Fibroblast of lung (primary cell): ENCODE measurements at regions not wholly inside any gene's neighbourhood (a gene's known extent, or its start where the extent isn't known, plus 50 kb on each side); places are given as distances from the start of the nearest gene placed in this dataset.
"Not testable (repeated sequence)": the region's sequence is repeated elsewhere in the genome, so short reads cannot be mapped to it uniquely, and the experiment has no call there.

Experiments used
- DNase-seq, 2 donors: peaks; one replicate each; pipeline versions ENCODE4 v3.0.0 to v3.0.0-alpha.2; 2010; ENCODE audit warnings: low read depth in 2 of 2
- H2AFZ ChIP-seq: 2 replicates; pipeline ENCODE4 v1.5.1; 2012; ENCODE audit warnings: low read length, control low read depth, inconsistent platforms
- H3K27ac ChIP-seq: 2 replicates; pipeline ENCODE4 v1.5.1; 2011; ENCODE audit warnings: low read length, control low read depth; ENCODE audit not compliant: insufficient read depth
- H3K27me3 ChIP-seq: 2 replicates; pipeline ENCODE4 v1.5.1; 2011; ENCODE audit warnings: mild to moderate bottlenecking, low read length; ENCODE audit not compliant: control insufficient read depth, insufficient read depth
- H3K36me3 ChIP-seq: 2 replicates; pipeline ENCODE4 v1.5.1; 2011; ENCODE audit warnings: low read length; ENCODE audit not compliant: control insufficient read depth, insufficient read depth
- H3K4me1 ChIP-seq: 2 replicates; pipeline ENCODE4 v1.5.1; 2011; ENCODE audit warnings: low read length; ENCODE audit not compliant: control insufficient read depth, insufficient read depth; ENCODE audit errors: extremely low read depth
- H3K4me2 ChIP-seq: 2 replicates; pipeline ENCODE4 v1.5.1; 2011; ENCODE audit warnings: low read length, control low read depth; ENCODE audit not compliant: insufficient read depth; ENCODE audit errors: extremely low read depth
- H3K4me3 ChIP-seq, 4 experiments: fragments of 200-600 bp in 1 of 4; sonication (generic) in 1 of 4; replicated peaks in 1 of 4; 2 replicates each; pipeline ENCODE4 v1.5.1; 2011 to 2016; ENCODE audit warnings: low read length in 4 of 4, low read depth in 3 of 4, mild to moderate bottlenecking in 3 of 4, control low read depth in 2 of 4, inconsistent platforms in 1 of 4, mixed read lengths in 1 of 4; ENCODE audit not compliant: insufficient read depth in 1 of 4; ENCODE audit errors: control extremely low read depth in 1 of 4
- H3K79me2 ChIP-seq: 2 replicates; pipeline ENCODE4 v1.5.1; 2012; ENCODE audit warnings: mild to moderate bottlenecking, low read length, inconsistent platforms; ENCODE audit not compliant: control insufficient read depth, insufficient read depth
- H3K9ac ChIP-seq: 2 replicates; pipeline ENCODE4 v1.5.1; 2011; ENCODE audit warnings: mild to moderate bottlenecking, low read length, control low read depth; ENCODE audit not compliant: insufficient read depth
- H3K9me3 ChIP-seq: 2 replicates; pipeline ENCODE4 v1.5.1; 2012; ENCODE audit warnings: low read depth, low read length; ENCODE audit not compliant: control insufficient read depth, insufficient read depth
- H4K20me1 ChIP-seq: 2 replicates; pipeline ENCODE4 v1.5.1; 2011; ENCODE audit warnings: low read length; ENCODE audit not compliant: control insufficient read depth, insufficient read depth; ENCODE audit errors: extremely low read depth
- CTCF ChIP-seq, 2 donors: IDR thresholded peaks in 1 of 2; conservative IDR thresholded peaks in 1 of 2; 1 replicate in 1 of 2; 2 replicates in 1 of 2; pipeline ENCODE4 v1.5.1; 2011 to 2012; ENCODE audit warnings: low read length in 2 of 2, control low read depth in 1 of 2, inconsistent platforms in 1 of 2, low read depth in 1 of 2, mild to moderate bottlenecking in 1 of 2
- EZH2 ChIP-seq: IDR thresholded peaks from 2 replicates; pipeline ENCODE4 v1.5.1; 2012; ENCODE audit warnings: low read length, control low read depth, mild to moderate bottlenecking; ENCODE audit errors: missing control alignments

DNA sequence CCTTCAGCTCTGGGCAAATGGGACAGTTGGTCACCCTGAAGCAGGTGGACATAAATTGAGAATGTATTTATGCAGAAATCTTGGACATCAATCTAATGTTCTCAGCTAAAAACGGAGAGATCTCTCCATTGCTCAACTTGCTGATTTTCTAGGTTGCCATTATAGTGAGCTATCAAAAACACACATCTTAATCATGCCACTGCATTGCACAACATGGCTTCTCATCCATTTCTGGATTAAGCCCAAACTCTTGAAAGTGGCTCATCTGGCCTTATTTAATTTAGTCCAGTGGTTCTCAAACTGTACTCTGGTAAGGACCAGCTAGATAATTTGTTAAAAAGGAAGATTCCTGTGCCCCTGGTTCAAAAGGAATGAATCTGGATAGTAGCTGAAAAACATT is 324.9 kb upstream of the CITED2 start:
- no peaks in the 10 kb centered on the region for H3K27me3 ChIP-seq
- no peaks in the 10 kb centered on the region for H3K4me1 ChIP-seq
- TF ChIP-seq EZH2: no peak
- no peak for TF ChIP-seq CTCF (conservative IDR thresholded peaks at IDR 0.05 in 1 of 2, IDR thresholded peaks at IDR 0.05 in 1 of 2; ENCODE audit: low read depth in 1 of 2, low read length in 2 of 2)
- no peaks in the 10 kb centered on the region for H3K36me3 ChIP-seq
- H3K9me3 ChIP-seq: no peaks in the 10 kb centered on the region
- H4K20me1 ChIP-seq: no peaks in the 10 kb centered on the region
- no peak overlapping the region for H3K4me3 ChIP-seq
- H3K27ac ChIP-seq: no peak overlapping the region
- no peaks in the 10 kb centered on the region for H3K79me2 ChIP-seq
- peak; percentile 33 to 86 for DNase-seq
- H2AFZ ChIP-seq: no peak overlapping the region
- H3K4me2 ChIP-seq: no peak overlapping the region
- H3K9ac ChIP-seq: no peak overlapping the region

DNA sequence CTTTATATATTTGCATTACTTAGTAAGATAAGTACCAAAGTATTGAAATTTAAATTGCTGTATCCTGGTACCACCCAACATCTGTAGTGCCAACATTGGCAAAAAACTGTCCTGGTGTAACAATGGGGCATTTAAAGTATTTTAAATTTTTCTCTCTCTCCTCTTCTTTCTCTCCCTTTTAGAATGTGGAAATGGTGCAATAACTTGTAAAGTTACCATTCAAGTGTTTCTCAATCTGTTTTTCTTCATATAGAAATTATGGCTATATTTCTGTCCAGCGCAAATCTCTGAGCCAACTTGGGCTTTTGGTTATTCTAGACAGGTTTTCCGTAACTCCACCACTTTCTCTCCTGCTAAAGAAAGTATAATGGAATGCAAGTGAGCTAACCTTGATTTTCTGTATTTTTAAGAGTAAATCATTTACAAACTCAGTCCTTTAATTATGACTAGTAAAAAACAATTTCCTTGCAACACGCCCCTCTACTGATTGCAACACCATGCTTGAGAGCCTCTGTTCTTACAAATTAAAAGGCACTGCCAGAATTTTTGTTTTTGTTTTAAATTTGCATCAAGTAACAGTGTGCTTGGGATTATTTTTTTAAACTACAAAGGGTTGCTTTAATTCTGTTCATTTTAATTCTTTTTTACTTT is 324.2 kb upstream of the CITED2 start:
- no peaks in the 10 kb centered on the region for H3K36me3 ChIP-seq
- H3K27ac ChIP-seq: no peak overlapping the region
- no peak overlapping the region for H3K9ac ChIP-seq
- no peak overlapping the region for H2AFZ ChIP-seq
- TF ChIP-seq CTCF (conservative IDR thresholded peaks at IDR 0.05 in 1 of 2, IDR thresholded peaks at IDR 0.05 in 1 of 2; ENCODE audit: low read depth in 1 of 2, low read length in 2 of 2): no peak
- no peak for TF ChIP-seq EZH2
- H3K4me2 ChIP-seq: no peak overlapping the region
- no peaks in the 10 kb centered on the region for H4K20me1 ChIP-seq
- H3K27me3 ChIP-seq: no peaks in the 10 kb centered on the region
- H3K79me2 ChIP-seq: no peaks in the 10 kb centered on the region
- no peaks in the 10 kb centered on the region for H3K9me3 ChIP-seq
- no peaks in the 10 kb centered on the region for H3K4me1 ChIP-seq
- DNase-seq: peak in 1 of 2 donors; percentile 74
- no peak overlapping the region for H3K4me3 ChIP-seq

- not testable (repeated sequence) for H3K79me2 ChIP-seq, H3K27ac ChIP-seq, DNase-seq, H3K4me1 ChIP-seq, H3K9ac ChIP-seq, H3K4me3 ChIP-seq, H3K36me3 ChIP-seq, H3K27me3 ChIP-seq, H3K4me2 ChIP-seq, H3K9me3 ChIP-seq, H4K20me1 ChIP-seq, H2AFZ ChIP-seq
Measured at GRCh38 chr6:139697856-139698255, 323.4 kb upstream of the CITED2 start.

GRCh38 chr6:139696991-139697390 is 322.5 kb upstream of the CITED2 start:
- H3K9ac ChIP-seq, H3K9me3 ChIP-seq, H3K4me3 ChIP-seq, H3K79me2 ChIP-seq, H3K36me3 ChIP-seq, DNase-seq, H3K27me3 ChIP-seq, H3K27ac ChIP-seq, H4K20me1 ChIP-seq, H3K4me2 ChIP-seq, H3K4me1 ChIP-seq, H2AFZ ChIP-seq: not testable (repeated sequence)
